IMR-90 (cell line): ENCODE measurements at regions not wholly inside any gene's neighbourhood (a gene's known extent, or its start where the extent isn't known, plus 50 kb on each side); places are given as distances from the start of the nearest gene placed in this dataset.

Experiments used
- ATAC-seq: fragments of 200-7000 bp; cut with Tn5 transposase; 2 replicates; pipeline ENCODE4 v1.9.1; 2020; ENCODE audit warnings: low read depth, mild to moderate bottlenecking, moderate library complexity
- BruUV-seq: library from RNA; stranded (reverse); fragments of 400-500 nt; replicated peaks from 2 replicates; lab custom pipeline; 2021; lab: Mats Ljungman, UMichigan
- CTCF ChIA-PET: fragments of 300-600 bp; formaldehyde crosslinking; extraction: SDS; loops from one replicate; lab custom pipeline; 2021; ENCODE audit warnings: antibody characterized with exemption; lab: Yijun Ruan, JAX
- POLR2A ChIA-PET: fragments of 300-600 bp; sonication (Branson Sonifier 250); formaldehyde crosslinking; loops from one replicate; lab custom pipeline; 2022; ENCODE audit warnings: antibody characterized with exemption; ENCODE audit not compliant: unreplicated experiment; lab: Charles Lee
- DNase-seq: peaks from one replicate; pipeline ENCODE4 v3.0.0; 2013
- H2AFZ ChIP-seq: replicated peaks from 2 replicates; pipeline ENCODE3; 2013; ENCODE audit warnings: low read length, mild to moderate bottlenecking; ENCODE audit not compliant: poor library complexity
- H2AK5ac ChIP-seq: 2 replicates; pipeline ENCODE4 v1.6.1; 2013; ENCODE audit warnings: low read depth, low read length, inconsistent platforms
- H2AK9ac ChIP-seq: replicated peaks from 2 replicates; pipeline ENCODE3; 2013; ENCODE audit warnings: mild to moderate bottlenecking, low read depth, low read length, moderate library complexity; ENCODE audit not compliant: poor library complexity
- H2BK120ac ChIP-seq: 2 replicates; pipeline ENCODE4 v1.6.1; 2013; ENCODE audit warnings: low read depth, low read length, inconsistent platforms
- H2BK15ac ChIP-seq: 3 replicates; pipeline ENCODE4 v1.6.1; 2013; ENCODE audit warnings: low read depth, low read length, inconsistent platforms
- H2BK20ac ChIP-seq: 2 replicates; pipeline ENCODE4 v1.6.1; 2013; ENCODE audit warnings: low read depth, mild to moderate bottlenecking, inconsistent platforms, low read length, moderate library complexity
- H2BK5ac ChIP-seq: 2 replicates; pipeline ENCODE4 v1.6.1; 2013; ENCODE audit warnings: mild to moderate bottlenecking, low read depth, low read length, inconsistent platforms; ENCODE audit not compliant: poor library complexity, severe bottlenecking
- H3K14ac ChIP-seq: replicated peaks from 2 replicates; pipeline ENCODE4 v1.6.1; 2013; ENCODE audit warnings: low read depth, low read length, inconsistent platforms
- H3K18ac ChIP-seq: 2 replicates; pipeline ENCODE4 v1.6.1; 2013; ENCODE audit warnings: low read depth, low read length, control low read depth
- H3K23ac ChIP-seq: 2 replicates; pipeline ENCODE4 v1.6.1; 2013; ENCODE audit warnings: low read depth, low read length, inconsistent platforms
- H3K27ac ChIP-seq: 2 replicates; pipeline ENCODE4 v1.5.1; 2013; ENCODE audit warnings: mild to moderate bottlenecking, control low read depth, low read length; ENCODE audit not compliant: insufficient read depth
- H3K27me3 ChIP-seq: 2 replicates; pipeline ENCODE4 v1.6.1; 2013; ENCODE audit warnings: low read length; ENCODE audit not compliant: control insufficient read depth, insufficient read depth
- H3K36me3 ChIP-seq: 2 replicates; pipeline ENCODE4 v1.6.1; 2013; ENCODE audit warnings: low read length, mixed read lengths; ENCODE audit not compliant: control insufficient read depth, insufficient read depth
- H3K4ac ChIP-seq: 2 replicates; pipeline ENCODE4 v1.6.1; 2013; ENCODE audit warnings: low read depth, low read length, inconsistent platforms
- H3K4me1 ChIP-seq: 2 replicates; pipeline ENCODE4 v1.6.1; 2013; ENCODE audit warnings: low read length, mixed read lengths; ENCODE audit not compliant: control insufficient read depth, insufficient read depth
- H3K4me2 ChIP-seq: 2 replicates; pipeline ENCODE4 v1.6.1; 2013; ENCODE audit warnings: low read depth, mild to moderate bottlenecking, control low read depth, low read length, moderate library complexity
- H3K4me3 ChIP-seq: 2 replicates; pipeline ENCODE4 v1.5.1; 2013; ENCODE audit warnings: low read depth, mild to moderate bottlenecking, control low read depth, low read length, moderate library complexity; ENCODE audit not compliant: insufficient read depth
- H3K56ac ChIP-seq: 2 replicates; pipeline ENCODE4 v1.6.1; 2013; ENCODE audit warnings: low read length, inconsistent platforms; ENCODE audit not compliant: insufficient read depth; ENCODE audit errors: extremely low read depth
- H3K79me1 ChIP-seq, 2 experiments: 2 replicates each; pipeline ENCODE4 v1.6.1; 2013; ENCODE audit warnings: low read length in 2 of 2, inconsistent platforms in 1 of 2, low read depth in 1 of 2
- H3K9ac ChIP-seq: 2 replicates; pipeline ENCODE4 v1.6.1; 2013; ENCODE audit warnings: low read depth, low read length, control low read depth
- H3K9me1 ChIP-seq: 2 replicates; pipeline ENCODE4 v1.6.1; 2013; ENCODE audit warnings: low read length, inconsistent platforms; ENCODE audit not compliant: insufficient read depth
- H3K9me3 ChIP-seq: 2 replicates; pipeline ENCODE4 v1.6.1; 2013; ENCODE audit warnings: low read length; ENCODE audit not compliant: control insufficient read depth, insufficient read depth
- H4K20me1 ChIP-seq: 2 replicates; pipeline ENCODE4 v1.6.1; 2013; ENCODE audit warnings: low read length, inconsistent platforms; ENCODE audit not compliant: insufficient read depth
- H4K5ac ChIP-seq: 2 replicates; pipeline ENCODE4 v1.6.1; 2013; ENCODE audit warnings: mild to moderate bottlenecking, low read depth, low read length, control low read depth
- H4K8ac ChIP-seq, 2 experiments: 2 replicates each; pipeline ENCODE4 v1.6.1; 2013; ENCODE audit warnings: low read depth in 2 of 2, low read length in 2 of 2, control low read depth in 1 of 2, inconsistent platforms in 1 of 2
- H4K91ac ChIP-seq: 2 replicates; pipeline ENCODE4 v1.6.1; 2013; ENCODE audit warnings: low read depth, low read length, inconsistent platforms; ENCODE audit not compliant: insufficient read depth
- BHLHE40 ChIP-seq: fragments of 150-350 bp; IDR thresholded peaks from 2 replicates; pipeline ENCODE4 v1.6.1; 2016; ENCODE audit warnings: mild to moderate bottlenecking, low read depth, low read length
- FOS ChIP-seq: fragments of 150-350 bp; IDR thresholded peaks from 2 replicates; pipeline ENCODE4 v1.6.1; 2016; ENCODE audit warnings: low read depth, low read length
- MAFK ChIP-seq: IDR thresholded peaks from 2 replicates; pipeline ENCODE4 v1.6.1; 2012; ENCODE audit warnings: low read depth, low read length, improper control_type of control experiment
- MAZ ChIP-seq: IDR thresholded peaks from 2 replicates; pipeline ENCODE4 v1.6.1; 2012; ENCODE audit warnings: low read depth, mild to moderate bottlenecking, low read length, improper control_type of control experiment, moderate library complexity, borderline replicate concordance
- MXI1 ChIP-seq: IDR thresholded peaks from 2 replicates; pipeline ENCODE4 v1.6.1; 2012; ENCODE audit warnings: low read depth, mild to moderate bottlenecking, low read length, moderate library complexity, borderline replicate concordance
- NFE2L2 ChIP-seq: fragments of 150-350 bp; IDR thresholded peaks from 2 replicates; pipeline ENCODE4 v1.6.1; 2016; ENCODE audit warnings: low read depth, mild to moderate bottlenecking, low read length
- POLR2A ChIP-seq: IDR thresholded peaks from 2 replicates; pipeline ENCODE4 v1.6.1; 2012; ENCODE audit warnings: mild to moderate bottlenecking, low read depth, low read length
- RAD21 ChIP-seq: IDR thresholded peaks from 2 replicates; pipeline ENCODE4 v1.6.1; 2012; ENCODE audit warnings: low read length, improper control_type of control experiment
- RFX5 ChIP-seq: IDR thresholded peaks from 2 replicates; pipeline ENCODE4 v1.8.0; 2012; ENCODE audit warnings: low read depth, mild to moderate bottlenecking, low read length, moderate library complexity
- USF2 ChIP-seq: fragments of 150-350 bp; IDR thresholded peaks from 2 replicates; pipeline ENCODE4 v1.6.1; 2017; ENCODE audit warnings: mild to moderate bottlenecking, antibody characterized with exemption, low read length, low read depth
- WGBS, 2 experiments: methylation state at CpG; one replicate each; pipeline versions ENCODE4 v1.1.5 to v1.1.7; 2013; ENCODE audit warnings: missing lambda C conversion rate in 2 of 2; ENCODE audit not compliant: insufficient read length in 1 of 2; ENCODE audit errors: extremely low coverage in 2 of 2; 5-methylcytosine and 5-hydroxymethylcytosine counted together
- dilution Hi-C: fragments of 300-500 bp; cut with HindIII; formaldehyde crosslinking; loops from one replicate; pipeline ENCODE4 v1.14.3; 2018; ENCODE audit warnings: low sequenced_read_pairs; ENCODE audit not compliant: unreplicated experiment
- in situ Hi-C: fragments of 300-500 bp; cut with MboI; formaldehyde crosslinking; loops from 3 replicates; pipeline ENCODE4 v1.14.3; 2019; ENCODE audit warnings: low sequenced_read_pairs, inconsistent platforms, mixed read lengths
- intact Hi-C: fragments of 100-400 bp; cut with micrococcal nuclease; formaldehyde crosslinking; loops from 2 replicates; pipeline ENCODE4 v1.10.0; 2022
- TF ChIP-seq, protein P1 (sequence below): fragments of 150-350 bp; IDR thresholded peaks from 2 replicates; pipeline ENCODE4 v1.6.1; 2016; ENCODE audit warnings: low read depth, mild to moderate bottlenecking, low read length, moderate library complexity, borderline replicate concordance
- TF ChIP-seq, protein P2 (sequence below): conservative IDR thresholded peaks from 2 replicates; pipeline ENCODE4 v1.5.1; 2012; ENCODE audit warnings: mild to moderate bottlenecking, low read depth, low read length, improper control_type of control experiment

- H4K20me1 ChIP-seq: no peaks in the 10 kb centered on the region
- H2AFZ ChIP-seq: no peak overlapping the region
- CTCF ChIA-PET: interaction anchor here (1.2 kb wide), 1 partner anchor 12 kb away, joined by 4 read pairs; no protein-coding TSS in a partner anchor
- H2AK9ac ChIP-seq: no peak overlapping the region
- H2BK20ac ChIP-seq: no peak overlapping the region
- no peak overlapping the region for H3K14ac ChIP-seq
- H4K5ac ChIP-seq: no peak overlapping the region
- H3K27ac ChIP-seq: no peak overlapping the region
- H3K79me1 ChIP-seq: no peaks in the 10 kb centered on the region
- H3K18ac ChIP-seq: no peak overlapping the region
- H3K27me3 ChIP-seq: peaks cover 8% of the 10 kb centered on the region
- H3K9me3 ChIP-seq: no peaks in the 10 kb centered on the region
- no TSS peak for BruUV-seq
- H3K56ac ChIP-seq: no peak overlapping the region
- no peaks in the 10 kb centered on the region for H3K4me1 ChIP-seq
- ATAC-seq (no peak), DNase-seq (no peak)
- in situ Hi-C loops: no loop called here
- TF ChIP-seq MXI1 (no peak), USF2 (no peak), NFE2L2 (no peak), RAD21 (no peak), RFX5 (no peak), MAZ (no peak), POLR2A (no peak), BHLHE40 (no peak), MAFK (no peak), FOS (no peak)
- TF ChIP-seq, protein P1, sequence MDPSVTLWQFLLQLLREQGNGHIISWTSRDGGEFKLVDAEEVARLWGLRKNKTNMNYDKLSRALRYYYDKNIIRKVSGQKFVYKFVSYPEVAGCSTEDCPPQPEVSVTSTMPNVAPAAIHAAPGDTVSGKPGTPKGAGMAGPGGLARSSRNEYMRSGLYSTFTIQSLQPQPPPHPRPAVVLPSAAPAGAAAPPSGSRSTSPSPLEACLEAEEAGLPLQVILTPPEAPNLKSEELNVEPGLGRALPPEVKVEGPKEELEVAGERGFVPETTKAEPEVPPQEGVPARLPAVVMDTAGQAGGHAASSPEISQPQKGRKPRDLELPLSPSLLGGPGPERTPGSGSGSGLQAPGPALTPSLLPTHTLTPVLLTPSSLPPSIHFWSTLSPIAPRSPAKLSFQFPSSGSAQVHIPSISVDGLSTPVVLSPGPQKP: no peak
- TF ChIP-seq, protein P2, sequence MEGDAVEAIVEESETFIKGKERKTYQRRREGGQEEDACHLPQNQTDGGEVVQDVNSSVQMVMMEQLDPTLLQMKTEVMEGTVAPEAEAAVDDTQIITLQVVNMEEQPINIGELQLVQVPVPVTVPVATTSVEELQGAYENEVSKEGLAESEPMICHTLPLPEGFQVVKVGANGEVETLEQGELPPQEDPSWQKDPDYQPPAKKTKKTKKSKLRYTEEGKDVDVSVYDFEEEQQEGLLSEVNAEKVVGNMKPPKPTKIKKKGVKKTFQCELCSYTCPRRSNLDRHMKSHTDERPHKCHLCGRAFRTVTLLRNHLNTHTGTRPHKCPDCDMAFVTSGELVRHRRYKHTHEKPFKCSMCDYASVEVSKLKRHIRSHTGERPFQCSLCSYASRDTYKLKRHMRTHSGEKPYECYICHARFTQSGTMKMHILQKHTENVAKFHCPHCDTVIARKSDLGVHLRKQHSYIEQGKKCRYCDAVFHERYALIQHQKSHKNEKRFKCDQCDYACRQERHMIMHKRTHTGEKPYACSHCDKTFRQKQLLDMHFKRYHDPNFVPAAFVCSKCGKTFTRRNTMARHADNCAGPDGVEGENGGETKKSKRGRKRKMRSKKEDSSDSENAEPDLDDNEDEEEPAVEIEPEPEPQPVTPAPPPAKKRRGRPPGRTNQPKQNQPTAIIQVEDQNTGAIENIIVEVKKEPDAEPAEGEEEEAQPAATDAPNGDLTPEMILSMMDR: no peak
- H3K4me2 ChIP-seq: no peak overlapping the region
- no peaks in the 10 kb centered on the region for H3K9me1 ChIP-seq
- intact Hi-C loops: no loop called here
- H3K23ac ChIP-seq: no peak overlapping the region
- no peak overlapping the region for H3K4me3 ChIP-seq
- WGBS, 2 experiments: no CpG with 5 or more reads among the region's 6 CpGs
- H2BK5ac ChIP-seq: no peak overlapping the region
- H3K36me3 ChIP-seq: no peaks in the 10 kb centered on the region
- dilution Hi-C loops: no loop called here
- H3K4ac ChIP-seq: no peak overlapping the region
- H2AK5ac ChIP-seq: no peak overlapping the region
- no peak overlapping the region for H2BK120ac ChIP-seq
- no peak overlapping the region for H3K9ac ChIP-seq
- H4K8ac ChIP-seq: no peak overlapping the region
- H2BK15ac ChIP-seq: no peak overlapping the region
- POLR2A ChIA-PET: no interaction called here
- H4K91ac ChIP-seq: no peak overlapping the region
These were observed 208.6 kb downstream of the C1D start for GRCh38 chr2:67854103-67854743.
